ENCODE measurements at regions not wholly inside any gene's neighbourhood (a gene's known extent, or its start where the extent isn't known, plus 50 kb on each side); places are given as distances from the start of the nearest gene placed in this dataset.

DNA sequence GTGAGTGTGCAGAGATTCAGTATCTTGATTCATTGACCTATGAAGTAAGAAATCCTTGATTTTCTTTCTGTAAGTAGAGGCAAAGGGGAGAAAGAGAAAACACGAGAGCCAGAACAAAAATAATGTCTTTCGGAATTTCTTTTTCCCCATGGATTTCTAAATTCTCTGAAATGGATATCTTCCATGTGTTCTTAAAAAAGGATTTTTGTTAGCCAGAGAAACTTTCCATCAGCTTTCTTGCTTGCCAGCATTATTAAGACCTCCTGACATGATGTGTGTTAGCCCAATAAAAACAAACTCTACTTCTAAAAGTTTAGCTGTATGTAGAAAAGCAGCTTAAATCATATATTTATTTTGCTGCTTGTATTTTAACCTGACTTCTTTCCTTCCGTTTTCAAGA lies 122.3 kb upstream of the AADACL2 start:
- TF ChIP-seq, protein P1, sequence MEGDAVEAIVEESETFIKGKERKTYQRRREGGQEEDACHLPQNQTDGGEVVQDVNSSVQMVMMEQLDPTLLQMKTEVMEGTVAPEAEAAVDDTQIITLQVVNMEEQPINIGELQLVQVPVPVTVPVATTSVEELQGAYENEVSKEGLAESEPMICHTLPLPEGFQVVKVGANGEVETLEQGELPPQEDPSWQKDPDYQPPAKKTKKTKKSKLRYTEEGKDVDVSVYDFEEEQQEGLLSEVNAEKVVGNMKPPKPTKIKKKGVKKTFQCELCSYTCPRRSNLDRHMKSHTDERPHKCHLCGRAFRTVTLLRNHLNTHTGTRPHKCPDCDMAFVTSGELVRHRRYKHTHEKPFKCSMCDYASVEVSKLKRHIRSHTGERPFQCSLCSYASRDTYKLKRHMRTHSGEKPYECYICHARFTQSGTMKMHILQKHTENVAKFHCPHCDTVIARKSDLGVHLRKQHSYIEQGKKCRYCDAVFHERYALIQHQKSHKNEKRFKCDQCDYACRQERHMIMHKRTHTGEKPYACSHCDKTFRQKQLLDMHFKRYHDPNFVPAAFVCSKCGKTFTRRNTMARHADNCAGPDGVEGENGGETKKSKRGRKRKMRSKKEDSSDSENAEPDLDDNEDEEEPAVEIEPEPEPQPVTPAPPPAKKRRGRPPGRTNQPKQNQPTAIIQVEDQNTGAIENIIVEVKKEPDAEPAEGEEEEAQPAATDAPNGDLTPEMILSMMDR (IDR thresholded peaks at IDR 0.05): no peak
- TF ChIP-seq, protein P2, sequence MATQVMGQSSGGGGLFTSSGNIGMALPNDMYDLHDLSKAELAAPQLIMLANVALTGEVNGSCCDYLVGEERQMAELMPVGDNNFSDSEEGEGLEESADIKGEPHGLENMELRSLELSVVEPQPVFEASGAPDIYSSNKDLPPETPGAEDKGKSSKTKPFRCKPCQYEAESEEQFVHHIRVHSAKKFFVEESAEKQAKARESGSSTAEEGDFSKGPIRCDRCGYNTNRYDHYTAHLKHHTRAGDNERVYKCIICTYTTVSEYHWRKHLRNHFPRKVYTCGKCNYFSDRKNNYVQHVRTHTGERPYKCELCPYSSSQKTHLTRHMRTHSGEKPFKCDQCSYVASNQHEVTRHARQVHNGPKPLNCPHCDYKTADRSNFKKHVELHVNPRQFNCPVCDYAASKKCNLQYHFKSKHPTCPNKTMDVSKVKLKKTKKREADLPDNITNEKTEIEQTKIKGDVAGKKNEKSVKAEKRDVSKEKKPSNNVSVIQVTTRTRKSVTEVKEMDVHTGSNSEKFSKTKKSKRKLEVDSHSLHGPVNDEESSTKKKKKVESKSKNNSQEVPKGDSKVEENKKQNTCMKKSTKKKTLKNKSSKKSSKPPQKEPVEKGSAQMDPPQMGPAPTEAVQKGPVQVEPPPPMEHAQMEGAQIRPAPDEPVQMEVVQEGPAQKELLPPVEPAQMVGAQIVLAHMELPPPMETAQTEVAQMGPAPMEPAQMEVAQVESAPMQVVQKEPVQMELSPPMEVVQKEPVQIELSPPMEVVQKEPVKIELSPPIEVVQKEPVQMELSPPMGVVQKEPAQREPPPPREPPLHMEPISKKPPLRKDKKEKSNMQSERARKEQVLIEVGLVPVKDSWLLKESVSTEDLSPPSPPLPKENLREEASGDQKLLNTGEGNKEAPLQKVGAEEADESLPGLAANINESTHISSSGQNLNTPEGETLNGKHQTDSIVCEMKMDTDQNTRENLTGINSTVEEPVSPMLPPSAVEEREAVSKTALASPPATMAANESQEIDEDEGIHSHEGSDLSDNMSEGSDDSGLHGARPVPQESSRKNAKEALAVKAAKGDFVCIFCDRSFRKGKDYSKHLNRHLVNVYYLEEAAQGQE (IDR thresholded peaks at IDR 0.05; ENCODE audit: insufficient read depth in 1 of 2, low read depth in 2 of 2, low read length in 1 of 2): no peak
- TF ChIP-seq SIN3A (IDR thresholded peaks at IDR 0.05; ENCODE audit: borderline replicate concordance, insufficient read depth, low read depth, low read length) (no peak), TCF7L2 (IDR thresholded peaks at IDR 0.05; ENCODE audit: low read depth, low read length) (no peak), POLR2AphosphoS5 (IDR thresholded peaks at IDR 0.05; ENCODE audit: low read depth, low read length) (no peak)
